ENCODE measurements at regions not wholly inside any gene's neighbourhood (a gene's known extent, or its start where the extent isn't known, plus 50 kb on each side); places are given as distances from the start of the nearest gene placed in this dataset.

- no peak for TF ChIP-seq CTCF (optimal IDR thresholded peaks at IDR 0.05 in 1 of 3, IDR thresholded peaks at IDR 0.05 in 1 of 3, conservative IDR thresholded peaks at IDR 0.05 in 1 of 3; ENCODE audit: extremely low read depth in 1 of 3, insufficient read depth in 2 of 3, low read length in 3 of 3)
- no peak for TF ChIP-seq EZH2 (IDR thresholded peaks at IDR 0.05; ENCODE audit: low read length)
These were observed 266.8 kb downstream of the PCDH20 start for GRCh38 chr13:61148691-61149315.
